Tibial nerve (tissue), 4 donors: ENCODE measurements at regions not wholly inside any gene's neighbourhood (a gene's known extent, or its start where the extent isn't known, plus 50 kb on each side); places are given as distances from the start of the nearest gene placed in this dataset.

Experiments
- CTCF ChIP-seq, 5 experiments: fragments of 200-600 bp in 3 of 5; fragments of 450-650 bp in 2 of 5; sonication (generic) in 3 of 5; IDR thresholded peaks; one replicate each; pipeline ENCODE4 v1.5.1; 2016 to 2019; ENCODE audit warnings: antibody characterized with exemption in 5 of 5, mild to moderate bottlenecking in 3 of 5, moderate library complexity in 2 of 5
- EP300 ChIP-seq, 2 donors: sonication (generic); formaldehyde crosslinking; IDR thresholded peaks; one replicate each; pipeline ENCODE4 v1.6.1; 2017; ENCODE audit warnings: antibody characterized with exemption in 2 of 2, mild to moderate bottlenecking in 1 of 2
- POLR2A ChIP-seq, 2 donors: fragments of 450-650 bp; IDR thresholded peaks; one replicate each; pipeline ENCODE4 v1.6.1; 2017; ENCODE audit warnings: antibody characterized with exemption in 2 of 2, mild to moderate bottlenecking in 2 of 2, moderate library complexity in 2 of 2

DNA sequence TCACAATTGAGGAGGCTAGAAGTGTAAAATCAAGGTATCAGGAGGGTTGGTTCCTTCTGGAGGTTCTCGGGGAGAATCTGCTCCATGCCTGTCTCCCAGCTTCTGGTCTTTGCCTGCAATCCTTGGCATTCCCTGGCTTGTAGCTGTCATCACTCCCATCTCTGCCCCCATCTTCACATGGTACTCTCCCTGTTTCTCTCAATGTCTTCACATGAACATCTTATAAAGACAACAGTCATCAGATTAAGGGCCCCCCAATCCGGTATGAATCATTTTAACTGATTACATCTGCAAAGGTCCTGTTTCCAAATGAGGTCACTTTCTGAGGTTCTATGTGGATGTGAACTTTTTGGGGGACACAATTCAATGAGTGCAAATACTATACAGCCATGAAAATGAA lies 113.0 kb upstream of the GALNT15 start:
- TF ChIP-seq POLR2A (IDR thresholded peaks at IDR 0.05): no peak
- no peak for TF ChIP-seq CTCF (IDR thresholded peaks at IDR 0.05)
- no peak for TF ChIP-seq EP300 (IDR thresholded peaks at IDR 0.05)
